OCI-LY7 (cell line): ENCODE measurements at regions not wholly inside any gene's neighbourhood (a gene's known extent, or its start where the extent isn't known, plus 50 kb on each side); places are given as distances from the start of the nearest gene placed in this dataset.
"Not testable (repeated sequence)": the region's sequence is repeated elsewhere in the genome, so short reads cannot be mapped to it uniquely, and the experiment has no call there.

Experiments
- BruUV-seq: library from RNA; stranded (reverse); fragments of 400-500 nt; replicated peaks from 2 replicates; lab custom pipeline; 2021; lab: Mats Ljungman, UMichigan
- CTCF ChIA-PET: fragments of 300-600 bp; sonication (Branson Sonifier 250); formaldehyde crosslinking; loops from one replicate; lab custom pipeline; 2022; ENCODE audit warnings: antibody characterized with exemption; ENCODE audit not compliant: unreplicated experiment; lab: Charles Lee
- POLR2A ChIA-PET: fragments of 300-600 bp; sonication (Branson Sonifier 250); formaldehyde crosslinking; loops from one replicate; lab custom pipeline; 2022; ENCODE audit warnings: antibody characterized with exemption; lab: Charles Lee
- DNase-seq: peaks from one replicate; pipeline ENCODE4 v3.0.0-alpha.2; 2015; ENCODE audit warnings: low spot score
- H2AFZ ChIP-seq: fragments of 200-600 bp; sonication (generic), shearing (Covaris generic); 2 replicates; pipeline ENCODE4 v1.6.1; 2014; ENCODE audit warnings: mild to moderate bottlenecking, antibody characterized with exemption, low read length, moderate library complexity
- H3K27ac ChIP-seq: fragments of 200-600 bp; sonication (generic); 2 replicates; pipeline ENCODE4 v1.5.1; 2014; ENCODE audit warnings: mixed run types, low read depth, mild to moderate bottlenecking, moderate library complexity, low read length, inconsistent platforms; ENCODE audit not compliant: poor library complexity, severe bottlenecking
- H3K36me3 ChIP-seq: fragments of 200-600 bp; sonication (generic); 2 replicates; pipeline ENCODE4 v1.6.1; 2014; ENCODE audit warnings: mild to moderate bottlenecking, antibody characterized with exemption, low read length, moderate library complexity, mixed read lengths; ENCODE audit not compliant: insufficient read depth
- H3K4me1 ChIP-seq: fragments of 200-600 bp; sonication (generic); 2 replicates; pipeline ENCODE4 v1.5.1; 2014; ENCODE audit warnings: mild to moderate bottlenecking, low read length; ENCODE audit not compliant: insufficient read depth, poor library complexity, severe bottlenecking
- H3K4me2 ChIP-seq: fragments of 200-600 bp; sonication (generic); 2 replicates; pipeline ENCODE4 v1.6.1; 2014; ENCODE audit warnings: mild to moderate bottlenecking, low read length
- H3K4me3 ChIP-seq: fragments of 200-600 bp; sonication (generic); 2 replicates; pipeline ENCODE4 v1.5.1; 2014; ENCODE audit warnings: mild to moderate bottlenecking, low read depth, low read length; ENCODE audit not compliant: poor library complexity, severe bottlenecking
- H3K79me2 ChIP-seq: fragments of 200-600 bp; sonication (generic); 2 replicates; pipeline ENCODE4 v1.6.1; 2016; ENCODE audit warnings: low read depth, mild to moderate bottlenecking, low read length, moderate library complexity, mixed read lengths; ENCODE audit not compliant: insufficient read depth
- H3K9me2 ChIP-seq: fragments of 200-600 bp; sonication (generic); 2 replicates; pipeline ENCODE4 v1.6.1; 2016; ENCODE audit warnings: mild to moderate bottlenecking, low read length, mixed read lengths; ENCODE audit not compliant: insufficient read depth
- H3K9me3 ChIP-seq: fragments of 200-600 bp; sonication (generic); 2 replicates; pipeline ENCODE4 v1.6.1; 2014; ENCODE audit warnings: mild to moderate bottlenecking, mixed run types, low read length, mixed read lengths
- H4K20me1 ChIP-seq: fragments of 200-600 bp; sonication (generic); 2 replicates; pipeline ENCODE4 v1.6.1; 2014; ENCODE audit warnings: mild to moderate bottlenecking, antibody characterized with exemption, low read length, moderate library complexity, mixed read lengths; ENCODE audit not compliant: insufficient read depth
- intact Hi-C: fragments of 100-400 bp; cut with micrococcal nuclease; formaldehyde crosslinking; loops from one replicate; pipeline ENCODE4 v1.10.0; 2022; ENCODE audit not compliant: unreplicated experiment

- H4K20me1 ChIP-seq, CTCF ChIA-PET, H3K4me1 ChIP-seq, H3K36me3 ChIP-seq, H2AFZ ChIP-seq, DNase-seq, H3K27ac ChIP-seq, intact Hi-C loops, H3K9me2 ChIP-seq, BruUV-seq, H3K79me2 ChIP-seq, H3K4me3 ChIP-seq, POLR2A ChIA-PET, H3K4me2 ChIP-seq: not testable (repeated sequence)
- peaks cover 56% of the 10 kb centered on the region for H3K9me3 ChIP-seq
These were observed 4797.3 kb upstream of the OR11H1 start for GRCh38 chr22:10730706-10731105.

- H3K27ac ChIP-seq, H3K9me2 ChIP-seq, H3K4me1 ChIP-seq, H2AFZ ChIP-seq, H3K79me2 ChIP-seq, BruUV-seq, H3K36me3 ChIP-seq, POLR2A ChIA-PET, intact Hi-C loops, H4K20me1 ChIP-seq, H3K4me2 ChIP-seq, DNase-seq, CTCF ChIA-PET, H3K4me3 ChIP-seq: not testable (repeated sequence)
- H3K9me3 ChIP-seq, result peaks cover 56% of the 10 kb centered on the region
These were observed 4796.6 kb upstream of the OR11H1 start for GRCh38 chr22:10731246-10731974.

GRCh38 chr22:10735075-10735474, 4792.9 kb upstream of the OR11H1 start:
- H3K4me3 ChIP-seq, CTCF ChIA-PET, H3K4me2 ChIP-seq, H3K4me1 ChIP-seq, DNase-seq, H3K36me3 ChIP-seq, POLR2A ChIA-PET, BruUV-seq, intact Hi-C loops, H2AFZ ChIP-seq, H3K9me2 ChIP-seq, H3K27ac ChIP-seq, H4K20me1 ChIP-seq, H3K79me2 ChIP-seq: not testable (repeated sequence)
- peaks cover 23% of the 10 kb centered on the region; the same call in 1 of the 2 replicates for H3K9me3 ChIP-seq

- H4K20me1 ChIP-seq, H2AFZ ChIP-seq, CTCF ChIA-PET, H3K9me2 ChIP-seq, H3K4me1 ChIP-seq, POLR2A ChIA-PET, DNase-seq, H3K4me2 ChIP-seq, H3K79me2 ChIP-seq, BruUV-seq, intact Hi-C loops, H3K27ac ChIP-seq, H3K4me3 ChIP-seq, H3K36me3 ChIP-seq: not testable (repeated sequence)
- peaks cover 20% of the 10 kb centered on the region for H3K9me3 ChIP-seq
These were observed 4791.1 kb upstream of the OR11H1 start for GRCh38 chr22:10736879-10737278.

- CTCF ChIA-PET, POLR2A ChIA-PET, H4K20me1 ChIP-seq, H3K36me3 ChIP-seq, H3K4me1 ChIP-seq, H3K27ac ChIP-seq, H3K4me2 ChIP-seq, DNase-seq, H3K79me2 ChIP-seq, H2AFZ ChIP-seq, intact Hi-C loops, H3K4me3 ChIP-seq, BruUV-seq, H3K9me2 ChIP-seq: not testable (repeated sequence)
- peaks cover 17% of the 10 kb centered on the region for H3K9me3 ChIP-seq
These were observed 4790.1 kb upstream of the OR11H1 start for GRCh38 chr22:10737931-10738330.
